Erythroblast (primary cell): ENCODE measurements at regions not wholly inside any gene's neighbourhood (a gene's known extent, or its start where the extent isn't known, plus 50 kb on each side); places are given as distances from the start of the nearest gene placed in this dataset.

ENCODE experiments used
- GATA1 ChIP-seq: IDR thresholded peaks from 2 replicates; pipeline ENCODE4 v1.6.1; 2011; ENCODE audit warnings: low read depth, mild to moderate bottlenecking, control low read depth, low read length, moderate library complexity
- POLR2A ChIP-seq: IDR thresholded peaks from 2 replicates; pipeline ENCODE4 v1.6.1; 2011; ENCODE audit warnings: mild to moderate bottlenecking, low read length

DNA sequence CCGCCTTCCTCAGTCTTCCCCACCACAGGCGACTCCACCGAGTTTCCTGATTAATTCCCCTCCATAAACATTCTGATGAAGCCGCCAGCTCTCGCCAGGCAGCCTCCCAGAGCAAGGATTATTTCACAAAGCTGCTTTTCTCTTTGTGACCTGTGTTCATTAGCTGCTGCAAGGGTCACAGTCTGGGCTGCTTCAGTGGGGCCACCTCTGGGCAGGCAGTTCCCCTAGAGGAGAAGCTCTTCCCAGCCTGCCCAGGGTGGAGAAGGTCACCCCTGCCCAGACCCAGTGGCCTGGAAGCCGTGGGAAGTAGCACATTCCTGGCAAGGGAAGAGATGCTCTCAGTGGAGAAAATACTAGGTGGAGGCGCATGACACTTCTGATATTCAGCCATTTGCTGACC, 58.4 kb upstream of the RAPGEF1 start:
- TF ChIP-seq POLR2A (no peak), GATA1 (no peak)
